DOHH2 (cell line): ENCODE measurements at regions not wholly inside any gene's neighbourhood (a gene's known extent, or its start where the extent isn't known, plus 50 kb on each side); places are given as distances from the start of the nearest gene placed in this dataset.

ENCODE experiments used
- H3F3A ChIP-seq: fragments of 200-600 bp; sonication (generic), shearing (Covaris generic); 2 replicates; pipeline ENCODE4 v1.6.0; 2016; ENCODE audit warnings: antibody characterized with exemption, mild to moderate bottlenecking; ENCODE audit not compliant: control insufficient read depth, insufficient read depth
- H3K27ac ChIP-seq: fragments of 200-600 bp; sonication (generic); 2 replicates; pipeline ENCODE4 v1.5.1; 2014; ENCODE audit warnings: low read depth, mild to moderate bottlenecking, low read length, moderate library complexity
- H3K27me3 ChIP-seq: fragments of 200-600 bp; sonication (generic); 2 replicates; pipeline ENCODE4 v1.6.1; 2014; ENCODE audit warnings: mild to moderate bottlenecking, low read length, mixed read lengths; ENCODE audit not compliant: control insufficient read depth
- H3K36me3 ChIP-seq: fragments of 200-600 bp; sonication (generic); 2 replicates; pipeline ENCODE4 v1.6.1; 2014; ENCODE audit warnings: mild to moderate bottlenecking, low read length, moderate library complexity, mixed read lengths; ENCODE audit not compliant: control insufficient read depth
- H3K4me1 ChIP-seq: fragments of 200-600 bp; sonication (generic); 2 replicates; pipeline ENCODE4 v1.6.1; 2014; ENCODE audit warnings: mild to moderate bottlenecking, low read length, mixed read lengths; ENCODE audit not compliant: control insufficient read depth
- H3K4me2 ChIP-seq: fragments of 200-600 bp; sonication (generic); 2 replicates; pipeline ENCODE4 v1.6.0; 2014; ENCODE audit warnings: mild to moderate bottlenecking, low read length, moderate library complexity
- H3K4me3 ChIP-seq: fragments of 200-600 bp; sonication (generic); 2 replicates; pipeline ENCODE4 v1.5.1; 2014; ENCODE audit warnings: mild to moderate bottlenecking, low read length, mixed read lengths
- H3K79me2 ChIP-seq: fragments of 200-600 bp; sonication (generic); 2 replicates; pipeline ENCODE4 v1.6.1; 2014; ENCODE audit warnings: mild to moderate bottlenecking, low read length, mixed read lengths; ENCODE audit not compliant: control insufficient read depth
- H3K9me2 ChIP-seq: fragments of 200-600 bp; sonication (generic); replicated peaks from 2 replicates; pipeline ENCODE4 v1.6.1; 2014; ENCODE audit warnings: mild to moderate bottlenecking, low read length, mixed read lengths; ENCODE audit not compliant: control insufficient read depth
- H3K9me3 ChIP-seq: fragments of 200-600 bp; sonication (generic); 2 replicates; pipeline ENCODE4 v1.6.1; 2014; ENCODE audit warnings: antibody characterized with exemption, low read length, mixed read lengths; ENCODE audit not compliant: control insufficient read depth, insufficient read depth
- H4K20me1 ChIP-seq: fragments of 200-600 bp; sonication (generic); 2 replicates; pipeline ENCODE4 v1.6.0; 2014; ENCODE audit warnings: low read depth, mild to moderate bottlenecking, antibody characterized with exemption, low read length, moderate library complexity; ENCODE audit not compliant: control insufficient read depth, insufficient read depth
- CTCF ChIP-seq: fragments of 200-600 bp; sonication (generic); IDR thresholded peaks from one replicate; pipeline ENCODE4 v1.5.1; 2014; ENCODE audit warnings: antibody characterized with exemption, mild to moderate bottlenecking, low read depth, low read length; ENCODE audit not compliant: poor library complexity, severe bottlenecking
- EZH2phosphoT487 ChIP-seq: fragments of 200-600 bp; sonication (generic); IDR thresholded peaks from 2 replicates; pipeline ENCODE4 v1.6.1; 2017; ENCODE audit warnings: borderline replicate concordance, mild to moderate bottlenecking, antibody characterized with exemption, low read length, moderate library complexity, mixed read lengths

DNA sequence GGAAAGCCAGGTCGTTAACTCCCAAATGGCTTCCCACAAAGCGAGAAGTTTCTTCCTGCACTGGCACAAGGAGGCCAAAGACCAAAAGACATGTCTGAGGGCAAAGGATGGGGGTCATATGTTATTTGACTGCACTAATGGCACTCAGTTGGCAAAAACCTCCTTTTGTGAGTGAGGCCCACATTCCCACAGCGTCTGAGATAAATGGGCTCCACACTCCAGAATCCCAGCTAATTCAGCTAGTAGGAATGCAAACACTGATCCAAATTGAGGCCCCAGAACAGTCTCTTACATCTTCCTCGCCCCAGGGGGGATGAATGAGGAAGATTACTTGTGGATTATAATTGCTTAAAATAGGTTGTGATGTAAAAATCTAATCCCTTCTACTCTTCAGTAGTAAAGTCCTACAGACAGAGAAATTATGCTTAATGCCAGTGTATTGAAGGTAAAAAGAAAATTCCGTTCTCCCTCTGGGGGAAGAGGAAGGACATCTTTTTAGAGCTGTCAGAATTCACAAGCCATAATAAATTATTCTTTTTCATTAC lies 86.4 kb upstream of the PIWIL1 start:
- no peak overlapping the region for H3K27ac ChIP-seq

GRCh38 chr12:130253866-130254265 lies 83.8 kb upstream of the PIWIL1 start:
- Histone ChIP-seq H3K4me3 (no peak overlapping the region), H3K4me2 (no peak overlapping the region), H4K20me1 (no peaks in the 10 kb centered on the region), H3K27me3 (no peaks in the 10 kb centered on the region), H3F3A (no peaks in the 10 kb centered on the region), H3K9me2 (no peaks in the 10 kb centered on the region), H3K36me3 (no peaks in the 10 kb centered on the region), H3K79me2 (no peaks in the 10 kb centered on the region), H3K4me1 (no peaks in the 10 kb centered on the region), H3K27ac (no peak overlapping the region), H3K9me3 (no peaks in the 10 kb centered on the region)
- no peak for TF ChIP-seq CTCF
- no peak for TF ChIP-seq EZH2phosphoT487

More for the DNA sequence above, 86.4 kb upstream of the PIWIL1 start:
- no peaks in the 10 kb centered on the region for H3K27me3 ChIP-seq
- H3K4me2 ChIP-seq: no peak overlapping the region
- TF ChIP-seq CTCF (no peak), EZH2phosphoT487 (no peak)
- H3K36me3 ChIP-seq: no peaks in the 10 kb centered on the region
- no peaks in the 10 kb centered on the region for H3K9me2 ChIP-seq
- no peaks in the 10 kb centered on the region for H4K20me1 ChIP-seq
- H3K9me3 ChIP-seq: no peaks in the 10 kb centered on the region
- H3K4me3 ChIP-seq: no peak overlapping the region
- no peaks in the 10 kb centered on the region for H3K79me2 ChIP-seq
- H3F3A ChIP-seq: no peaks in the 10 kb centered on the region
- no peaks in the 10 kb centered on the region for H3K4me1 ChIP-seq

GRCh38 chr12:130254461-130255276 lies 83.0 kb upstream of the PIWIL1 start:
- H3K4me3 ChIP-seq: no peak overlapping the region
- no peaks in the 10 kb centered on the region for H3K4me1 ChIP-seq
- TF ChIP-seq EZH2phosphoT487 (no peak), CTCF (no peak)
- H4K20me1 ChIP-seq: no peaks in the 10 kb centered on the region
- no peaks in the 10 kb centered on the region for H3F3A ChIP-seq
- H3K79me2 ChIP-seq: no peaks in the 10 kb centered on the region
- H3K27me3 ChIP-seq: no peaks in the 10 kb centered on the region
- no peaks in the 10 kb centered on the region for H3K9me3 ChIP-seq
- no peaks in the 10 kb centered on the region for H3K36me3 ChIP-seq
- H3K9me2 ChIP-seq: no peaks in the 10 kb centered on the region
- no peak overlapping the region for H3K27ac ChIP-seq
- no peak overlapping the region for H3K4me2 ChIP-seq
